GM03348 (cell line): ENCODE measurements at regions not wholly inside any gene's neighbourhood (a gene's known extent, or its start where the extent isn't known, plus 50 kb on each side); places are given as distances from the start of the nearest gene placed in this dataset.

ENCODE experiments used
- DNase-seq: peaks from one replicate; pipeline ENCODE4 v3.0.0; 2012; ENCODE audit warnings: low spot score

- DNase-seq: no peak
Measured at GRCh38 chr3:144079634-144080033, 108.0 kb downstream of the DIPK2A start.

- no peak for DNase-seq
Measured at GRCh38 chr3:144084929-144085328, 113.3 kb downstream of the DIPK2A start.

GRCh38 chr3:144085964-144086363 is 114.3 kb downstream of the DIPK2A start:
- DNase-seq: no peak

- no peak for DNase-seq
Measured at GRCh38 chr3:144096016-144096415, 124.4 kb downstream of the DIPK2A start.

- DNase-seq: no peak
Measured at GRCh38 chr3:144097163-144097562, 125.5 kb downstream of the DIPK2A start.

- no peak for DNase-seq
Measured at GRCh38 chr3:144098691-144099090, 127.1 kb downstream of the DIPK2A start.

- DNase-seq: no peak
Measured at GRCh38 chr3:144102421-144102820, 130.8 kb downstream of the DIPK2A start.

GRCh38 chr3:144104186-144104585 is 132.6 kb downstream of the DIPK2A start:
- no peak for DNase-seq

- no peak for DNase-seq
Measured at GRCh38 chr3:144104679-144105078, 133.1 kb downstream of the DIPK2A start.

- DNase-seq: no peak
Measured at GRCh38 chr3:144105542-144105941, 133.9 kb downstream of the DIPK2A start.

GRCh38 chr3:144106970-144107369 is 135.3 kb downstream of the DIPK2A start:
- no peak for DNase-seq

- no peak for DNase-seq
Measured at GRCh38 chr3:144107923-144108322, 136.3 kb downstream of the DIPK2A start.

- DNase-seq: no peak
Measured at GRCh38 chr3:144109944-144110343, 138.3 kb downstream of the DIPK2A start.

- DNase-seq: no peak
Measured at GRCh38 chr3:144112036-144112435, 140.4 kb downstream of the DIPK2A start.

GRCh38 chr3:144112437-144112836 is 140.8 kb downstream of the DIPK2A start:
- DNase-seq: no peak

- no peak for DNase-seq
Measured at GRCh38 chr3:144114767-144115166, 143.1 kb downstream of the DIPK2A start.

- no peak for DNase-seq
Measured at GRCh38 chr3:144119633-144120032, 148.0 kb downstream of the DIPK2A start.

GRCh38 chr3:144121661-144122060 is 150.0 kb downstream of the DIPK2A start:
- no peak for DNase-seq

GRCh38 chr3:144127014-144127413 is 155.4 kb downstream of the DIPK2A start:
- no peak for DNase-seq

- DNase-seq: no peak
Measured at GRCh38 chr3:144127700-144128099, 156.1 kb downstream of the DIPK2A start.

- no peak for DNase-seq
Measured at GRCh38 chr3:144128108-144128892, 156.7 kb downstream of the DIPK2A start.

- DNase-seq: no peak
Measured at GRCh38 chr3:144129536-144130214, 158.1 kb downstream of the DIPK2A start.

- DNase-seq: no peak
Measured at GRCh38 chr3:144141074-144141473, 169.5 kb downstream of the DIPK2A start.

- no peak for DNase-seq
Measured at GRCh38 chr3:144141496-144141895, 169.9 kb downstream of the DIPK2A start.
